ENCODE measurements at regions not wholly inside any gene's neighbourhood (a gene's known extent, or its start where the extent isn't known, plus 50 kb on each side); places are given as distances from the start of the nearest gene placed in this dataset.

GRCh38 chr5:60489377-60489776 is 210.6 kb downstream of the DEPDC1B start:
- no peak for TF ChIP-seq CTCF (conservative IDR thresholded peaks at IDR 0.05)
- no peak for TF ChIP-seq ZFX (IDR thresholded peaks at IDR 0.05)

Data from C4-2B (cell line).